Cardiac muscle cell (in vitro differentiated cells and primary cell): ENCODE measurements at regions not wholly inside any gene's neighbourhood (a gene's known extent, or its start where the extent isn't known, plus 50 kb on each side); places are given as distances from the start of the nearest gene placed in this dataset.

Source experiments
- DNase-seq, 2 donors: peaks; one replicate each; pipeline versions ENCODE4 v3.0.0 to v3.0.0-alpha.2; 2010 to 2017; ENCODE audit warnings: low read depth in 1 of 2, low spot score in 1 of 2
- H3K27ac ChIP-seq: fragments of 200-600 bp; sonication (generic); 2 replicates; pipeline ENCODE4 v1.5.1; 2016
- H3K27me3 ChIP-seq: fragments of 200-600 bp; sonication (generic); 2 replicates; pipeline ENCODE4 v1.6.0; 2016; ENCODE audit warnings: control low read depth
- H3K36me3 ChIP-seq: fragments of 200-600 bp; sonication (generic); 2 replicates; pipeline ENCODE4 v1.5.1; 2016; ENCODE audit warnings: control low read depth
- H3K4me1 ChIP-seq: fragments of 200-600 bp; sonication (generic); 2 replicates; pipeline ENCODE4 v1.8.1; 2017; ENCODE audit warnings: low read depth, mild to moderate bottlenecking, mixed run types
- H3K4me3 ChIP-seq: fragments of 200-600 bp; sonication (generic); 2 replicates; pipeline ENCODE4 v1.5.1; 2016; ENCODE audit warnings: mild to moderate bottlenecking
- H3K9me3 ChIP-seq: fragments of 200-600 bp; sonication (generic); 2 replicates; pipeline ENCODE4 v1.5.1; 2017; ENCODE audit warnings: low read depth, mild to moderate bottlenecking, control low read depth
- TF ChIP-seq, protein P1 (sequence below): IDR thresholded peaks from 2 replicates; pipeline ENCODE4 v1.5.1; 2012; ENCODE audit warnings: low read depth, mild to moderate bottlenecking, low read length

- H3K4me1 ChIP-seq: no peaks in the 10 kb centered on the region
- DNase-seq: no peak
- no peaks in the 10 kb centered on the region for H3K27me3 ChIP-seq
- no peaks in the 10 kb centered on the region for H3K9me3 ChIP-seq
- H3K36me3 ChIP-seq: no peaks in the 10 kb centered on the region
- H3K27ac ChIP-seq: no peak overlapping the region
- H3K4me3 ChIP-seq: no peak overlapping the region
- TF ChIP-seq, protein P1, sequence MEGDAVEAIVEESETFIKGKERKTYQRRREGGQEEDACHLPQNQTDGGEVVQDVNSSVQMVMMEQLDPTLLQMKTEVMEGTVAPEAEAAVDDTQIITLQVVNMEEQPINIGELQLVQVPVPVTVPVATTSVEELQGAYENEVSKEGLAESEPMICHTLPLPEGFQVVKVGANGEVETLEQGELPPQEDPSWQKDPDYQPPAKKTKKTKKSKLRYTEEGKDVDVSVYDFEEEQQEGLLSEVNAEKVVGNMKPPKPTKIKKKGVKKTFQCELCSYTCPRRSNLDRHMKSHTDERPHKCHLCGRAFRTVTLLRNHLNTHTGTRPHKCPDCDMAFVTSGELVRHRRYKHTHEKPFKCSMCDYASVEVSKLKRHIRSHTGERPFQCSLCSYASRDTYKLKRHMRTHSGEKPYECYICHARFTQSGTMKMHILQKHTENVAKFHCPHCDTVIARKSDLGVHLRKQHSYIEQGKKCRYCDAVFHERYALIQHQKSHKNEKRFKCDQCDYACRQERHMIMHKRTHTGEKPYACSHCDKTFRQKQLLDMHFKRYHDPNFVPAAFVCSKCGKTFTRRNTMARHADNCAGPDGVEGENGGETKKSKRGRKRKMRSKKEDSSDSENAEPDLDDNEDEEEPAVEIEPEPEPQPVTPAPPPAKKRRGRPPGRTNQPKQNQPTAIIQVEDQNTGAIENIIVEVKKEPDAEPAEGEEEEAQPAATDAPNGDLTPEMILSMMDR: no peak
These were observed 133.9 kb upstream of the NUDT7 start for GRCh38 chr16:77588389-77588788.

DNA sequence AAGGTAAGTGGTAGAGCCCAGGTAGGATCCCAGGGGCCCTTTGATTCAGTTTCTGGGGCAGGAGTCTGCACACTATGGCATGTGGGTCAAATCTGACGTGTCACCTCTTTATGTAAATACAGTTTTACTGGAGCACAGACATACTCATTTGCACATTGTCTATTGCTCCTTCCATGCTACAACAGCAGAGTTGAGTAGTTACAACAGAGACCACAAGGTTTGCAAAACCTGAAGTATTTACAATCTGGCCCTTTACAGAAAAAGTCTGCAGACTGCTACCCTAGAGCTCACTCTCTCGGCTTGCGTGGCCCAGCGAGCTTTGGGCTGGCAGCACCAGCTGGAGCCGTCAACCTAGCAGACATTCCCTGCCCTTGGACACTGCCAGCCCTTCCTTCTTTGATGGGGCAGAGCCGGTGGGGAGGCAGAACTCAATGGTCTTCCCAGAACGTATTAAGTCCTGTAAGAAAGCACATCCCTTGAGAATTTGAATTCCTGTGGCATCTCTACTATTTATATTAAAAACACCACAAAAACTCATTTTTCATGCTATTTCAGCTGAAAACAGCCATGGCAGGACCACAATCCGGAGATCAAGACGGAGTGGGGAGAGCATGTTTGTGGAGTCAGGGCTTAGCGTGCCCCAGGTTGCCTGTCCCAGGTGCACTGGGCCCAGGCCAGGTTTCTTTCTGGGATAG lies 133.1 kb upstream of the NUDT7 start:
- TF ChIP-seq, protein P1: no peak
- no peak for DNase-seq

DNA sequence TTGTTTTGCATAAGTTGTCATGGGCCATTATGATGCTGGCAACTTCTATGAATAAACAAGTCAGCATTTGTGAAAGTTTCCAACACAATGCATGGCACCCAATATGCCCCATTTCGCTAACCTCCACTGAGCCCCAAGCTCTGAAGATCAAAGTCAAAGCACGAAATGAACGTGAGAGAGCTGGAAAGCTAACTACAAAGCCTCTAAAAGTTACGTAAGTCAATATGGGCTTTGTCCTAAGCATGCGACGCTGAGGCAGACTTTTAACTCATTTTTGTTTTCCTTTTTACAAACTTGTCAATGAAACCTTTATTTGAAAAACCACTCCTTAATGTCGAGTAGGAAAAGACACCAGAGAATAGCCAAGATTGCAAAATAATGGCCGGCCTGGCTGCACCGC lies 131.6 kb upstream of the NUDT7 start:
- TF ChIP-seq, protein P1: no peak
- no peaks in the 10 kb centered on the region for H3K9me3 ChIP-seq
- H3K36me3 ChIP-seq: no peaks in the 10 kb centered on the region
- no peaks in the 10 kb centered on the region for H3K4me1 ChIP-seq
- no peak for DNase-seq
- no peaks in the 10 kb centered on the region for H3K27me3 ChIP-seq
- H3K4me3 ChIP-seq: no peak overlapping the region
- no peak overlapping the region for H3K27ac ChIP-seq

More for the DNA sequence above, 133.1 kb upstream of the NUDT7 start:
- H3K36me3 ChIP-seq: no peaks in the 10 kb centered on the region
- no peak overlapping the region for H3K4me3 ChIP-seq
- H3K27me3 ChIP-seq: no peaks in the 10 kb centered on the region
- no peaks in the 10 kb centered on the region for H3K4me1 ChIP-seq
- no peak overlapping the region for H3K27ac ChIP-seq
- no peaks in the 10 kb centered on the region for H3K9me3 ChIP-seq

DNA sequence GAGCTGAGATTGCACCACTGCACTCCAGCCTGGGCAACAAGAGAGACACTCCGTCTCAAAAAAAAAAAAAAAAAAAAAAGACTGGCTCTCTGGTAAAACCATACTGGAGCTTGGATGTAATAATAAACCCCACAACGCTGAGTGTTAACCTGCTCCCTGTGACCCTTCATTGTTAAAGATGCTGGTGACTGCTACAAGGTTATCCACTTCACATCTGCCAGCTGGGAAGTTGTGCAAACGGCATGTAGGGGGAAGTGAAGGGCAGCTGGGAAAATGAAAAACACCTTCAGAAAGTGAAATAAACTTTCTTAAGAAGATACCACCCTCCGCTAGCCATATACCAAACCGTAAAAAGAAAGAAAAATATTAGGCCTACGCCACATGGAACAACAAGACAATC lies 131.0 kb upstream of the NUDT7 start:
- no peak overlapping the region for H3K27ac ChIP-seq
- H3K4me1 ChIP-seq: no peaks in the 10 kb centered on the region
- TF ChIP-seq, protein P1: no peak
- no peaks in the 10 kb centered on the region for H3K9me3 ChIP-seq
- no peaks in the 10 kb centered on the region for H3K27me3 ChIP-seq
- no peak overlapping the region for H3K4me3 ChIP-seq
- no peak for DNase-seq
- no peaks in the 10 kb centered on the region for H3K36me3 ChIP-seq

DNA sequence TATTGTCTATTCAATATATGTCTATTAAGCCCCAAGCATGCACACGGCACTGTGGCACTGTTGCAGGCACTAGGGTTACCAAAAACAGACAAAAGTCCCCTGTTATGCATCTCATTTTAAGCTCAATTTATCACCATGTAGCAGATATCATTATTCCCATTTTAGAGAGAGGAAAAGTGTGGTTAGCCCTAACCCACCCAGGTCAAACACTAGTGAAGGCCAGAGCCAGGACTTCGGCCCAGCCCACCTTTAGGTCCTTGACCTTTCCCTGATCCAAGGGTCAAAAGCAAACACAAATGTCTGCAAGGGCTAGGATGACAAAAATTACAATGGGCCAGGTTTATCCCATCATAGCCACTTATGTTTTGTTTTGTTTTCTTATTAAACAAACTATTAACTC lies 130.3 kb upstream of the NUDT7 start:
- DNase-seq: no peak
- H3K27me3 ChIP-seq: no peaks in the 10 kb centered on the region
- no peaks in the 10 kb centered on the region for H3K36me3 ChIP-seq
- TF ChIP-seq, protein P1: no peak
- H3K9me3 ChIP-seq: no peaks in the 10 kb centered on the region
- no peaks in the 10 kb centered on the region for H3K4me1 ChIP-seq
- no peak overlapping the region for H3K27ac ChIP-seq
- no peak overlapping the region for H3K4me3 ChIP-seq
